ENCODE measurements at regions not wholly inside any gene's neighbourhood (a gene's known extent, or its start where the extent isn't known, plus 50 kb on each side); places are given as distances from the start of the nearest gene placed in this dataset.

DNA sequence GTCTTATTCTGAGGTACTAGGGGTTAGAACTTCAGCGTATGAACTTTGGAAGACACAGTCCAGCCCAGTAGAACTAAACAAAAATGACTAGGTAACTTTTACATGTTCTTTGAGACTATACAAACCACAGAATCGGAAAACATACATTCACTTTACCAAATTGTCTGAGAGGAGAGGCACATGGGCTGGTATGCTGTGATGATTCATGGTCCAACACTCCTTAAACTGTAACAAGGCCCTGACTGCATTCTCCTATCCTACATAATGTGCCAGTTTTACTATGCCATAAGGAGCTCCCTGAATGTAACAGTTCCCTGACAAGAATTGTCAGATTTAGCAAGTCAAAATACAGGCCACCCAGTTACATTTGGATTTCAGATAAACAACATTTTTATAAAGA is 640.0 kb downstream of the RAB28 start:
- Histone ChIP-seq H3K4me3 (ENCODE audit: low read depth, low read length) (no peak overlapping the region), H3K36me3 (replicated peaks) (no peaks in the 10 kb centered on the region), H3K27me3 (replicated peaks) (no peaks in the 10 kb centered on the region), H3K27ac (no peak overlapping the region)
- in situ Hi-C loops (cut with HindIII; ENCODE audit: low pct_ligation_motif_present, low sequenced_read_pairs) = no loop called here
- TF ChIP-seq, protein P1, sequence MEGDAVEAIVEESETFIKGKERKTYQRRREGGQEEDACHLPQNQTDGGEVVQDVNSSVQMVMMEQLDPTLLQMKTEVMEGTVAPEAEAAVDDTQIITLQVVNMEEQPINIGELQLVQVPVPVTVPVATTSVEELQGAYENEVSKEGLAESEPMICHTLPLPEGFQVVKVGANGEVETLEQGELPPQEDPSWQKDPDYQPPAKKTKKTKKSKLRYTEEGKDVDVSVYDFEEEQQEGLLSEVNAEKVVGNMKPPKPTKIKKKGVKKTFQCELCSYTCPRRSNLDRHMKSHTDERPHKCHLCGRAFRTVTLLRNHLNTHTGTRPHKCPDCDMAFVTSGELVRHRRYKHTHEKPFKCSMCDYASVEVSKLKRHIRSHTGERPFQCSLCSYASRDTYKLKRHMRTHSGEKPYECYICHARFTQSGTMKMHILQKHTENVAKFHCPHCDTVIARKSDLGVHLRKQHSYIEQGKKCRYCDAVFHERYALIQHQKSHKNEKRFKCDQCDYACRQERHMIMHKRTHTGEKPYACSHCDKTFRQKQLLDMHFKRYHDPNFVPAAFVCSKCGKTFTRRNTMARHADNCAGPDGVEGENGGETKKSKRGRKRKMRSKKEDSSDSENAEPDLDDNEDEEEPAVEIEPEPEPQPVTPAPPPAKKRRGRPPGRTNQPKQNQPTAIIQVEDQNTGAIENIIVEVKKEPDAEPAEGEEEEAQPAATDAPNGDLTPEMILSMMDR (IDR thresholded peaks at IDR 0.05; ENCODE audit: low read depth, low read length, missing control alignments) = no peak
- DNase-seq = no peak

DNA sequence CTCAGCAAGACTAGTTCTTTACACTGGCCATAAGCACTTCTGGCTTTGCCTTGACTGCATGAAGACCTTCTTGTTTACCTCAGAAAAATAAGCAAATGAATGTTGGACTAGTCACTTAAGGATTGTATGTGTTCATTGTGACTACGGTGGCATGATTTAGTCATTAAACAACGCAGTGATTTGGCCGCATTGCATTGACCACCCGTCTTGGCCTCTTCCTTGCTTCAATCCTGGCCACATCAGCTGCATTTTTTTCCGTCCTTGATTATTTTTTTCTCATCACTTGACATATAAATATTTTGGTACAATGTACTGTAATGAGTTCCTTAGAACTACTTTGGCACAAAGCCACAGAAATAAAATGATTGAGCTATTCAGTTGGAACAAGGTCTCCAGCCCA is 656.2 kb downstream of the RAB28 start:
- TF ChIP-seq, protein P1 (IDR thresholded peaks at IDR 0.05; ENCODE audit: low read depth, low read length, missing control alignments) = no peak
- no peaks in the 10 kb centered on the region for H3K27me3 ChIP-seq (replicated peaks)
- no peak for DNase-seq
- no peaks in the 10 kb centered on the region for H3K36me3 ChIP-seq (replicated peaks)
- H3K27ac ChIP-seq = no peak overlapping the region
- no peak overlapping the region for H3K4me3 ChIP-seq (ENCODE audit: low read depth, low read length)
- in situ Hi-C loops (cut with HindIII; ENCODE audit: low pct_ligation_motif_present, low sequenced_read_pairs) = no loop called here

DNA sequence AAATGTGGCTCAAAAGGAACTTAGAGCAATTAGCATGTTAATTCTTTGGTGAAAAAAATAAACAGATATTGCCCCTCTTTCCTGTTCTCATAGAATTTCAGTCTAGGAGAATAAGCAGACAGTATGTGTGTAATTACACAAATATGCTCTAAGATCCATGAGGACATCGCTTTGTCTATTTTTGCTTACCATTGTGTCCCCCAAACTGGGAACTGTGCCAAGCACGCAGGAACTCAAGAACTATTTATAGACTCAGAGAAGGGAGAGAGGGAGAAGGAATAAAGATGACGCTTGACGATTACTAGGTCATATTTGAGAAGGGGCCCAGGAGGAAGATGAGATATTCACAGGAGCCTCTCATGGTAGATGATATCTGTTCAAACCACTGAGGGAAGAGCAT is 692.6 kb downstream of the RAB28 start:
- Histone ChIP-seq H3K36me3 (replicated peaks) (no peaks in the 10 kb centered on the region), H3K4me3 (ENCODE audit: low read depth, low read length) (no peak overlapping the region), H3K27ac (no peak overlapping the region), H3K27me3 (replicated peaks) (no peaks in the 10 kb centered on the region)
- DNase-seq = peak; percentile 54
- in situ Hi-C loops (cut with HindIII; ENCODE audit: low pct_ligation_motif_present, low sequenced_read_pairs) = no loop called here
- TF ChIP-seq, protein P1 (IDR thresholded peaks at IDR 0.05; ENCODE audit: low read depth, low read length, missing control alignments) = no peak

DNA sequence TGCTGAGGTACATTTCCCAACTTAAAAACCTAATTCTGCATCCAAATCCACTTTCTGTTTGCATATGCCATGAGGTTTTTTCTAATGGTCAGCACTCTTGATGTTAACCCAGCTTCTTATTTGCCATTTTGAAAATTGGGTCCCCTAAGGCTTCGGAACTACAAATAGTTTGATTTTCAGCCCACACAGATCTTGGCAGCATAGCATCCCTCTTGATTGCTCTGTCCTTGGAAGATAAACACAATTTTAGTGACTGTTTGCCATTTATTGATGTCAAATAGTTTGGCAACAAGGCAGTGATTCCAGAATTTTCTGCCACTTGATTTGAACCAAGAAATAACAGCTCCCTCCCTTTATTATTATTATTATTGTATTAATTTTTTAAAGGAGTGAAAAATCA is 696.9 kb downstream of the RAB28 start:
- in situ Hi-C loops (cut with HindIII; ENCODE audit: low pct_ligation_motif_present, low sequenced_read_pairs) = no loop called here
- no peak for DNase-seq
- TF ChIP-seq, protein P1 (IDR thresholded peaks at IDR 0.05; ENCODE audit: low read depth, low read length, missing control alignments) = no peak

DNA sequence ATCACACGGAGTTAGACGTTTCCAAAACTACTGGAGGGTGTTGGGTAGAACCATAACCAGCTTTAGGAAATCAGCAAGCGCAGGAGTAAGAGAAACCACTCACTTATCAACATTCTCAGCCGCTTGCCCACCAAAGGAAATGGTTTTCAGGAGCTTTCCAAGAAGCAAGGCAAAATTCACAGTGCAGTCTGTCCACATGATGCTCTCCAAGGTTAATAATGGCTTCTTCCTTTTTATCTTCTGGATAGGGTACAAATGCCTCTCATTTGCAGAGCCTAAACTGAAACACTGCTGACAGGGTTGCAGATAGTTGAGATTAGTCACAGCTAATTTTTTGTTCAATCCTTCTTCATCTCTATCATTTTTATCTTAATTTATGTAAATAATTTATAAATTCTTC is 705.4 kb downstream of the RAB28 start:
- no peaks in the 10 kb centered on the region for H3K36me3 ChIP-seq (replicated peaks)

More for the DNA sequence above, 696.9 kb downstream of the RAB28 start:
- Histone ChIP-seq H3K36me3 (replicated peaks) (no peaks in the 10 kb centered on the region), H3K4me3 (ENCODE audit: low read depth, low read length) (no peak overlapping the region), H3K27ac (no peak overlapping the region), H3K27me3 (replicated peaks) (no peaks in the 10 kb centered on the region)

DNA sequence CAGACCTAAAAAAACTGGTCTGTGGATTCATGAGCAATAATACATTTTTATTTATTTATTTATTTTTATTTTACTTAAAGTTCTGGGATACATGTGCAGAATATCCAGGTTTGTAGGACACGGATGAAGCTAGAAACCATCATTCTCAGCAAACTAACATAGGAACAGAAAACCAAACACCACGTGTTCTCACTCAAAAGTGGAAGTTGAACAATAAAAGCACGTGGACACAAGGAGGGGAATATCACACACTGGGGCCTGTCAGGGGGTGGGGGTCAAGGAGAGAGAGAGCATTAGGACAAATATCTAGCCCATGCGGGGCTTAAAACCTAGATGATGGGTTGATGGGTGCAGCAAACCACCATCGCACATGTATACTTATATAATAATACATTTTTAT is 705.9 kb downstream of the RAB28 start:
- H3K27ac ChIP-seq = no peak overlapping the region
- H3K27me3 ChIP-seq (replicated peaks) = no peaks in the 10 kb centered on the region
- H3K4me3 ChIP-seq (ENCODE audit: low read depth, low read length) = no peak overlapping the region
- TF ChIP-seq, protein P1 (IDR thresholded peaks at IDR 0.05; ENCODE audit: low read depth, low read length, missing control alignments) = no peak
- no peaks in the 10 kb centered on the region for H3K36me3 ChIP-seq (replicated peaks)
- DNase-seq = no peak
- in situ Hi-C loops (cut with HindIII; ENCODE audit: low pct_ligation_motif_present, low sequenced_read_pairs) = no loop called here

More for the DNA sequence above, 705.4 kb downstream of the RAB28 start:
- Histone ChIP-seq H3K27ac (no peak overlapping the region), H3K4me3 (ENCODE audit: low read depth, low read length) (no peak overlapping the region), H3K27me3 (replicated peaks) (no peaks in the 10 kb centered on the region)
- no peak for DNase-seq
- in situ Hi-C loops (cut with HindIII; ENCODE audit: low pct_ligation_motif_present, low sequenced_read_pairs) = no loop called here
- TF ChIP-seq, protein P1 (IDR thresholded peaks at IDR 0.05; ENCODE audit: low read depth, low read length, missing control alignments) = no peak
